ENCODE measurements at regions not wholly inside any gene's neighbourhood (a gene's known extent, or its start where the extent isn't known, plus 50 kb on each side); places are given as distances from the start of the nearest gene placed in this dataset.

GRCh38 chr1:19014765-19015164 lies 58.3 kb upstream of the IFFO2 start:
- TF ChIP-seq CTCF (conservative IDR thresholded peaks at IDR 0.05; ENCODE audit: low read depth, low read length): no peak
- Histone ChIP-seq H3K4me3 (IDR thresholded peaks at IDR 0.05; ENCODE audit: insufficient read depth, low read depth, low read length) (no peak overlapping the region), H2AFZ (ENCODE audit: low read depth) (no peak overlapping the region), H3K79me2 (ENCODE audit: insufficient read depth, low read depth) (no peaks in the 10 kb centered on the region), H3K27ac (no peak overlapping the region), H3K9ac (no peak overlapping the region), H3K4me2 (no peak overlapping the region), H3K36me3 (ENCODE audit: insufficient read depth) (no peaks in the 10 kb centered on the region), H3K4me1 (ENCODE audit: low read depth, poor library complexity, severe bottlenecking) (no peaks in the 10 kb centered on the region), H4K20me1 (ENCODE audit: insufficient read depth) (no peaks in the 10 kb centered on the region), H3K27me3 (ENCODE audit: insufficient read depth, low read depth) (peaks cover 64% of the 10 kb centered on the region)

- Histone ChIP-seq H3K27ac (no peak overlapping the region), H4K20me1 (ENCODE audit: insufficient read depth) (no peaks in the 10 kb centered on the region), H3K79me2 (ENCODE audit: insufficient read depth, low read depth) (no peaks in the 10 kb centered on the region), H3K4me3 (IDR thresholded peaks at IDR 0.05; ENCODE audit: insufficient read depth, low read depth, low read length) (no peak overlapping the region), H3K36me3 (ENCODE audit: insufficient read depth) (no peaks in the 10 kb centered on the region), H3K4me1 (ENCODE audit: low read depth, poor library complexity, severe bottlenecking) (no peaks in the 10 kb centered on the region), H2AFZ (ENCODE audit: low read depth) (no peak overlapping the region), H3K4me2 (no peak overlapping the region), H3K27me3 (ENCODE audit: insufficient read depth, low read depth) (peaks cover 64% of the 10 kb centered on the region), H3K9ac (no peak overlapping the region)
- no peak for TF ChIP-seq CTCF (conservative IDR thresholded peaks at IDR 0.05; ENCODE audit: low read depth, low read length)
Measured at GRCh38 chr1:19013826-19014548, 57.5 kb upstream of the IFFO2 start.

GRCh38 chr1:19011845-19012231 lies 55.4 kb upstream of the IFFO2 start:
- Histone ChIP-seq H3K9ac (no peak overlapping the region), H3K4me3 (IDR thresholded peaks at IDR 0.05; ENCODE audit: insufficient read depth, low read depth, low read length) (no peak overlapping the region), H3K27ac (no peak overlapping the region), H3K4me2 (no peak overlapping the region), H3K27me3 (ENCODE audit: insufficient read depth, low read depth) (peaks cover 62% of the 10 kb centered on the region), H3K36me3 (ENCODE audit: insufficient read depth) (no peaks in the 10 kb centered on the region), H2AFZ (ENCODE audit: low read depth) (no peak overlapping the region), H4K20me1 (ENCODE audit: insufficient read depth) (no peaks in the 10 kb centered on the region), H3K79me2 (ENCODE audit: insufficient read depth, low read depth) (no peaks in the 10 kb centered on the region), H3K4me1 (ENCODE audit: low read depth, poor library complexity, severe bottlenecking) (no peaks in the 10 kb centered on the region)
- no peak for TF ChIP-seq CTCF (conservative IDR thresholded peaks at IDR 0.05; ENCODE audit: low read depth, low read length)

- Histone ChIP-seq H3K27ac (no peak overlapping the region), H4K20me1 (ENCODE audit: insufficient read depth) (no peaks in the 10 kb centered on the region), H3K36me3 (ENCODE audit: insufficient read depth) (no peaks in the 10 kb centered on the region), H3K4me2 (no peak overlapping the region), H3K79me2 (ENCODE audit: insufficient read depth, low read depth) (no peaks in the 10 kb centered on the region), H2AFZ (ENCODE audit: low read depth) (no peak overlapping the region), H3K4me3 (IDR thresholded peaks at IDR 0.05; ENCODE audit: insufficient read depth, low read depth, low read length) (no peak overlapping the region), H3K4me1 (ENCODE audit: low read depth, poor library complexity, severe bottlenecking) (no peaks in the 10 kb centered on the region), H3K27me3 (ENCODE audit: insufficient read depth, low read depth) (peaks cover 60% of the 10 kb centered on the region), H3K9ac (no peak overlapping the region)
- TF ChIP-seq CTCF (conservative IDR thresholded peaks at IDR 0.05; ENCODE audit: low read depth, low read length): no peak
Measured at GRCh38 chr1:19010995-19011844, 54.7 kb upstream of the IFFO2 start.

Data from KMS-11 (cell line).